ENCODE measurements at regions not wholly inside any gene's neighbourhood (a gene's known extent, or its start where the extent isn't known, plus 50 kb on each side); places are given as distances from the start of the nearest gene placed in this dataset.

DNA sequence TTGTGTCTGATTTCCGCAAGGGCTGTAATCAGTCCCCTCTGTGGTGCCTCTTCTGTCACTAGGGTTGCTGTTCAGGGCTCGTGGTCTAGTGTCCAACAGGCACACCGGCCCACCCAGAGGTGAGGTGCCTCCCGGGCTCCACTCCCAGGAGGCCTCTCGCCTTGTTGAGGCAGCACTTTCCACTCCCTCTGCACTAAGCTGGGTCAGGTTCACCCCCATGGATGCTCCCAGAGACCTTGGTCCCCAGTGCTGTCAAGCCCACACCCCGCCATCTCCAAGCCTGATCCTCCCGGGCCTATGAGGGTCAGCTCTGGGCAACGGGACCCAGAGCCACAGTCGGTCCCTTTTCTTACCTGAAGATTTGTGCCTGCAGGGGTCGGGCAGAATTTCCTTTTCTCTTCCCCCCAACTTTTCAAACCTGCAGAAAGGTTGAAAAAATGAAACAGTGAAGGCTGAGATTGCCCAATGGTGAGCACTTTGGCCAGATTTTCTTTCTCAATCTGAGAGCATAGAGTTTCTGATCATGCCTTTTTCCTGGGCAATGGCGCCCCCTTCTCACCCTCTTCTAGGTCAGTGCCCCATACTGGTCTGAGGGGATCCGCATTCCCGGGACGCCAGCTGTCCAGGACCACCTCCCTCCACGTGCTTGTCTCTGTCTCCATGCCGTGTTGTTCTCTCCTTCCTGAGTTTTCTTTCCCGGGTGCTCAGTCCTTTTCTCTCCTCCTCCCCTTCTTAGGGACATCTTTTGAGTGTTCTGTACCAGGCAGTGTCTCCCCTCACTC is 148.0 kb downstream of the ASB1 start (continued):
- TF ChIP-seq, protein P1, sequence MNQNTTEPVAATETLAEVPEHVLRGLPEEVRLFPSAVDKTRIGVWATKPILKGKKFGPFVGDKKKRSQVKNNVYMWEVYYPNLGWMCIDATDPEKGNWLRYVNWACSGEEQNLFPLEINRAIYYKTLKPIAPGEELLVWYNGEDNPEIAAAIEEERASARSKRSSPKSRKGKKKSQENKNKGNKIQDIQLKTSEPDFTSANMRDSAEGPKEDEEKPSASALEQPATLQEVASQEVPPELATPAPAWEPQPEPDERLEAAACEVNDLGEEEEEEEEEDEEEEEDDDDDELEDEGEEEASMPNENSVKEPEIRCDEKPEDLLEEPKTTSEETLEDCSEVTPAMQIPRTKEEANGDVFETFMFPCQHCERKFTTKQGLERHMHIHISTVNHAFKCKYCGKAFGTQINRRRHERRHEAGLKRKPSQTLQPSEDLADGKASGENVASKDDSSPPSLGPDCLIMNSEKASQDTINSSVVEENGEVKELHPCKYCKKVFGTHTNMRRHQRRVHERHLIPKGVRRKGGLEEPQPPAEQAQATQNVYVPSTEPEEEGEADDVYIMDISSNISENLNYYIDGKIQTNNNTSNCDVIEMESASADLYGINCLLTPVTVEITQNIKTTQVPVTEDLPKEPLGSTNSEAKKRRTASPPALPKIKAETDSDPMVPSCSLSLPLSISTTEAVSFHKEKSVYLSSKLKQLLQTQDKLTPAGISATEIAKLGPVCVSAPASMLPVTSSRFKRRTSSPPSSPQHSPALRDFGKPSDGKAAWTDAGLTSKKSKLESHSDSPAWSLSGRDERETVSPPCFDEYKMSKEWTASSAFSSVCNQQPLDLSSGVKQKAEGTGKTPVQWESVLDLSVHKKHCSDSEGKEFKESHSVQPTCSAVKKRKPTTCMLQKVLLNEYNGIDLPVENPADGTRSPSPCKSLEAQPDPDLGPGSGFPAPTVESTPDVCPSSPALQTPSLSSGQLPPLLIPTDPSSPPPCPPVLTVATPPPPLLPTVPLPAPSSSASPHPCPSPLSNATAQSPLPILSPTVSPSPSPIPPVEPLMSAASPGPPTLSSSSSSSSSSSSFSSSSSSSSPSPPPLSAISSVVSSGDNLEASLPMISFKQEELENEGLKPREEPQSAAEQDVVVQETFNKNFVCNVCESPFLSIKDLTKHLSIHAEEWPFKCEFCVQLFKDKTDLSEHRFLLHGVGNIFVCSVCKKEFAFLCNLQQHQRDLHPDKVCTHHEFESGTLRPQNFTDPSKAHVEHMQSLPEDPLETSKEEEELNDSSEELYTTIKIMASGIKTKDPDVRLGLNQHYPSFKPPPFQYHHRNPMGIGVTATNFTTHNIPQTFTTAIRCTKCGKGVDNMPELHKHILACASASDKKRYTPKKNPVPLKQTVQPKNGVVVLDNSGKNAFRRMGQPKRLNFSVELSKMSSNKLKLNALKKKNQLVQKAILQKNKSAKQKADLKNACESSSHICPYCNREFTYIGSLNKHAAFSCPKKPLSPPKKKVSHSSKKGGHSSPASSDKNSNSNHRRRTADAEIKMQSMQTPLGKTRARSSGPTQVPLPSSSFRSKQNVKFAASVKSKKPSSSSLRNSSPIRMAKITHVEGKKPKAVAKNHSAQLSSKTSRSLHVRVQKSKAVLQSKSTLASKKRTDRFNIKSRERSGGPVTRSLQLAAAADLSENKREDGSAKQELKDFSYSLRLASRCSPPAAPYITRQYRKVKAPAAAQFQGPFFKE (tag by site-specific recombination; IDR thresholded peaks at IDR 0.05; ENCODE audit: borderline replicate concordance): no peak
- TF ChIP-seq ZNF664 (tag by site-specific recombination; IDR thresholded peaks at IDR 0.05): no peak

DNA sequence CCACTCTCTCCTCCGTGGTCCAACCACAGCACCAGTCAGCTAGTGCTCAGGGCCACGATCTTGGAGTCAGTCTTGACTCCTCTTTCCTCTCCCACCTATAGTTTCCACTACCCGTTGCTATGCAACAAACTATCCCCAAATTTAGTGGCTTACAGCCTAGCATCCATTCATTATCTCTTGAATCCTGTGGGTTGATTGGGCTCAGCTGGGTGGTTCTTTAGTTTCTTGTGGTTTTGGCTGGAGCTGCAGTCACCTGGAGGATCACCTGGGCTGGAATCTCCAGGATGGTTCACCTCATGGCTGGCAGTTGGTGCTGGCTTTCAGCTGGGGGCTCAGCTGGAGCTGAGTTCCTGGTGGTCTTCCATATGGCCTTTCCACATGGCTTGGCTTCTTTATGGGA is 149.9 kb downstream of the ASB1 start:
- Histone ChIP-seq H3K4me3 (ENCODE audit: low read depth, low read length) (no peak overlapping the region), H3K36me3 (ENCODE audit: control insufficient read depth in 2 of 2, insufficient read depth in 1 of 2, low read length in 2 of 2) (no peaks in the 10 kb centered on the region), H3K9me3 (ENCODE audit: control insufficient read depth, insufficient read depth, low read depth, low read length) (no peaks in the 10 kb centered on the region), H3K4me1 (ENCODE audit: control insufficient read depth, insufficient read depth, low read length) (no peaks in the 10 kb centered on the region), H3K27ac (ENCODE audit: extremely low read depth, low read depth, low read length) (no peak overlapping the region)
- ChIA-PET POLR2A (no interaction called here), CTCF (interaction anchor here (0.7 to 0.8 kb wide), 2 partner anchors 15 to 63 kb away, joined by 3 read pairs; no protein-coding TSS in a partner anchor)
- TF ChIP-seq GLI2 (tag by site-specific recombination; IDR thresholded peaks at IDR 0.05; ENCODE audit: borderline replicate concordance, low read depth) (no peak), ZNF776 (tag by site-specific recombination; IDR thresholded peaks at IDR 0.05; ENCODE audit: borderline replicate concordance) (no peak), ZNF610 (tag by site-specific recombination; IDR thresholded peaks at IDR 0.05; ENCODE audit: borderline replicate concordance) (no peak), OVOL3 (tag by site-specific recombination; IDR thresholded peaks at IDR 0.05) (no peak), ZNF302 (tag by site-specific recombination; IDR thresholded peaks at IDR 0.05; ENCODE audit: low read depth) (no peak), ZNF658 (tag by site-specific recombination; IDR thresholded peaks at IDR 0.05) (no peak), EGR2 (tag by site-specific recombination; IDR thresholded peaks at IDR 0.05; ENCODE audit: low read depth) (no peak), TRIM28 (IDR thresholded peaks at IDR 0.05; ENCODE audit: borderline replicate concordance, low read length) (no peak), ZNF677 (tag by site-specific recombination; IDR thresholded peaks at IDR 0.05) (no peak), ZNF48 (tag by site-specific recombination; IDR thresholded peaks at IDR 0.05) (no peak), ZNF114 (tag by site-specific recombination; IDR thresholded peaks at IDR 0.05) (no peak), MYNN (tag by site-specific recombination; IDR thresholded peaks at IDR 0.05; ENCODE audit: borderline replicate concordance) (no peak), ZNF555 (tag by site-specific recombination; conservative IDR thresholded peaks at IDR 0.05) (no peak)
- TF ChIP-seq, protein P2, sequence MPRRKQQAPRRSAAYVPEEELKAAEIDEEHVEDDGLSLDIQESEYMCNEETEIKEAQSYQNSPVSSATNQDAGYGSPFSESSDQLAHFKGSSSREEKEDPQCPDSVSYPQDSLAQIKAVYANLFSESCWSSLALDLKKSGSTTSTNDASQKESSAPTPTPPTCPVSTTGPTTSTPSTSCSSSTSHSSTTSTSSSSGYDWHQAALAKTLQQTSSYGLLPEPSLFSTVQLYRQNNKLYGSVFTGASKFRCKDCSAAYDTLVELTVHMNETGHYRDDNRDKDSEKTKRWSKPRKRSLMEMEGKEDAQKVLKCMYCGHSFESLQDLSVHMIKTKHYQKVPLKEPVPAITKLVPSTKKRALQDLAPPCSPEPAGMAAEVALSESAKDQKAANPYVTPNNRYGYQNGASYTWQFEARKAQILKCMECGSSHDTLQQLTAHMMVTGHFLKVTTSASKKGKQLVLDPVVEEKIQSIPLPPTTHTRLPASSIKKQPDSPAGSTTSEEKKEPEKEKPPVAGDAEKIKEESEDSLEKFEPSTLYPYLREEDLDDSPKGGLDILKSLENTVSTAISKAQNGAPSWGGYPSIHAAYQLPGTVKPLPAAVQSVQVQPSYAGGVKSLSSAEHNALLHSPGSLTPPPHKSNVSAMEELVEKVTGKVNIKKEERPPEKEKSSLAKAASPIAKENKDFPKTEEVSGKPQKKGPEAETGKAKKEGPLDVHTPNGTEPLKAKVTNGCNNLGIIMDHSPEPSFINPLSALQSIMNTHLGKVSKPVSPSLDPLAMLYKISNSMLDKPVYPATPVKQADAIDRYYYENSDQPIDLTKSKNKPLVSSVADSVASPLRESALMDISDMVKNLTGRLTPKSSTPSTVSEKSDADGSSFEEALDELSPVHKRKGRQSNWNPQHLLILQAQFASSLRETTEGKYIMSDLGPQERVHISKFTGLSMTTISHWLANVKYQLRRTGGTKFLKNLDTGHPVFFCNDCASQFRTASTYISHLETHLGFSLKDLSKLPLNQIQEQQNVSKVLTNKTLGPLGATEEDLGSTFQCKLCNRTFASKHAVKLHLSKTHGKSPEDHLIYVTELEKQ (tag by site-specific recombination; IDR thresholded peaks at IDR 0.05; ENCODE audit: borderline replicate concordance): no peak
- TF ChIP-seq, protein P3, sequence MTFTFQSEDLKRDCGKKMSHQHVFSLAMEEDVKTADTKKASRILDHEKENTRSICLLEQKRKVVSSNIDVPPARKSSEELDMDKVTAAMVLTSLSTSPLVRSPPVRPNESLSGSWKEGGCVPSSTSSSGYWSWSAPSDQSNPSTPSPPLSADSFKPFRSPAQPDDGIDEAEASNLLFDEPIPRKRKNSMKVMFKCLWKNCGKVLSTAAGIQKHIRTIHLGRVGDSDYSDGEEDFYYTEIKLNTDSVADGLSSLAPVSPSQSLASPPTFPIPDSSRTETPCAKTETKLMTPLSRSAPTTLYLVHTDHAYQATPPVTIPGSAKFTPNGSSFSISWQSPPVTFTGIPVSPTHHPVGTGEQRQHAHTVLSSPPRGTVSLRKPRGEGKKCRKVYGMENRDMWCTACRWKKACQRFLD (tag by site-specific recombination; IDR thresholded peaks at IDR 0.05): no peak
